Lung (tissue), 11 donors: ENCODE measurements at regions not wholly inside any gene's neighbourhood (a gene's known extent, or its start where the extent isn't known, plus 50 kb on each side); places are given as distances from the start of the nearest gene placed in this dataset.

Experiments used
- ATAC-seq: fragments of 200-7000 bp; cut with Tn5 transposase; one replicate; pipeline ENCODE4 v1.9.1; 2020; ENCODE audit warnings: moderate number of reproducible peaks; ENCODE audit not compliant: insufficient read depth, low FRiP score
- DNase-seq, 3 donors: peaks; one replicate each; pipeline ENCODE4 v3.0.0-alpha.2; 2013 to 2017
- H3K27ac ChIP-seq, 2 donors: one replicate each; pipeline ENCODE4 v1.5.1; 2013; ENCODE audit warnings: mild to moderate bottlenecking in 2 of 2, moderate library complexity in 2 of 2, control low read depth in 1 of 2, inconsistent platforms in 1 of 2, low read depth in 1 of 2, low read length in 1 of 2
- H3K27me3 ChIP-seq, 3 donors: one replicate each; pipeline ENCODE4 v1.5.1; 2013; ENCODE audit warnings: low read length in 2 of 3; ENCODE audit not compliant: control insufficient read depth in 3 of 3, insufficient read depth in 3 of 3
- H3K36me3 ChIP-seq, 4 donors: one replicate each; pipeline ENCODE4 v1.5.1; 2013; ENCODE audit warnings: low read length in 4 of 4, mild to moderate bottlenecking in 1 of 4, moderate library complexity in 1 of 4; ENCODE audit not compliant: control insufficient read depth in 4 of 4, insufficient read depth in 4 of 4
- H3K4me1 ChIP-seq, 5 donors: one replicate each; pipeline ENCODE4 v1.5.1; 2013; ENCODE audit warnings: low read length in 5 of 5, mild to moderate bottlenecking in 2 of 5, moderate library complexity in 1 of 5; ENCODE audit not compliant: control insufficient read depth in 5 of 5, insufficient read depth in 5 of 5
- H3K4me3 ChIP-seq: one replicate; pipeline ENCODE4 v1.5.1; 2013; ENCODE audit warnings: mild to moderate bottlenecking, control low read depth, moderate library complexity
- H3K9ac ChIP-seq, 2 donors: one replicate each; pipeline ENCODE4 v1.5.1; 2013; ENCODE audit warnings: low read length in 2 of 2, control low read depth in 1 of 2; ENCODE audit not compliant: insufficient read depth in 1 of 2
- H3K9me3 ChIP-seq, 4 donors: one replicate each; pipeline ENCODE4 v1.5.1; 2013; ENCODE audit warnings: low read length in 3 of 4, mild to moderate bottlenecking in 1 of 4, moderate library complexity in 1 of 4; ENCODE audit not compliant: control insufficient read depth in 4 of 4, insufficient read depth in 3 of 4
- CTCF ChIP-seq: IDR thresholded peaks from 2 replicates; pipeline ENCODE4 v1.5.1; 2012; ENCODE audit warnings: mild to moderate bottlenecking; ENCODE audit errors: control extremely low read depth, extremely low read depth
- WGBS, 2 donors: extraction: QIAGEN DNeasy Blood & Tissue Kit; methylation state at CpG; one replicate each; pipeline ENCODE4 v1.1.7; 2013; 5-methylcytosine and 5-hydroxymethylcytosine counted together
- donor health status: control.
- donor health status: control.
- donor health status: Bipolar disorder and iron deficiency.
- donor health status: healthy.
- donor health status: DM: yes; HTN: yes; CAD: no.

- WGBS, 2 donors: 66 to 69% methylated on average over 6 of the region's 6 CpGs
- TF ChIP-seq CTCF: no peak
- H3K9ac ChIP-seq: no peak overlapping the region
- no peaks in the 10 kb centered on the region for H3K4me1 ChIP-seq
- no peak for ATAC-seq
- H3K9me3 ChIP-seq: peaks cover 0 to 2% (median 0%) of the 10 kb centered on the region in 4 donors
- H3K27ac ChIP-seq: no peak overlapping the region
- DNase-seq: no peak
- no peaks in the 10 kb centered on the region for H3K36me3 ChIP-seq
- no peak overlapping the region for H3K4me3 ChIP-seq
- H3K27me3 ChIP-seq: no peaks in the 10 kb centered on the region
These were observed 828.6 kb downstream of the QKI start for GRCh38 chr6:164243012-164243610.

- no peak for ATAC-seq
- no peak overlapping the region for H3K9ac ChIP-seq
- DNase-seq: no peak
- no peaks in the 10 kb centered on the region for H3K4me1 ChIP-seq
- no peak for TF ChIP-seq CTCF
- 88% methylated on average over 9 of the region's 9 CpGs for WGBS, 2 donors
- no peaks in the 10 kb centered on the region for H3K27me3 ChIP-seq
- no peak overlapping the region for H3K4me3 ChIP-seq
- no peaks in the 10 kb centered on the region for H3K36me3 ChIP-seq
- no peak overlapping the region for H3K27ac ChIP-seq
- peaks cover 0 to 5% (median 2%) of the 10 kb centered on the region in 4 donors for H3K9me3 ChIP-seq
These were observed 816.3 kb downstream of the QKI start for GRCh38 chr6:164230804-164231203.

- Histone ChIP-seq H3K9me3 (peaks cover 0 to 5% (median 2%) of the 10 kb centered on the region in 4 donors), H3K27me3 (no peaks in the 10 kb centered on the region), H3K4me3 (no peak overlapping the region), H3K27ac (no peak overlapping the region), H3K36me3 (no peaks in the 10 kb centered on the region), H3K9ac (no peak overlapping the region), H3K4me1 (no peaks in the 10 kb centered on the region)
- WGBS, 2 donors: 89 to 91% methylated on average over 6 of the region's 6 CpGs
- DNase-seq: no peak
- no peak for ATAC-seq
- no peak for TF ChIP-seq CTCF
These were observed 815.7 kb downstream of the QKI start for GRCh38 chr6:164230259-164230658.

- no peak overlapping the region for H3K4me3 ChIP-seq
- 87 to 88% methylated on average over 8 of the region's 8 CpGs for WGBS, 2 donors
- TF ChIP-seq CTCF: no peak
- ATAC-seq (no peak), DNase-seq (no peak)
- no peaks in the 10 kb centered on the region for H3K4me1 ChIP-seq
- no peaks in the 10 kb centered on the region for H3K36me3 ChIP-seq
- peaks cover 0 to 5% (median 2%) of the 10 kb centered on the region in 4 donors for H3K9me3 ChIP-seq
- H3K9ac ChIP-seq: no peak overlapping the region
- H3K27ac ChIP-seq: no peak overlapping the region
- no peaks in the 10 kb centered on the region for H3K27me3 ChIP-seq
These were observed 815.2 kb downstream of the QKI start for GRCh38 chr6:164229716-164230115.
